PFSK-1 (cell line): ENCODE measurements at regions not wholly inside any gene's neighbourhood (a gene's known extent, or its start where the extent isn't known, plus 50 kb on each side); places are given as distances from the start of the nearest gene placed in this dataset.

Experiments
- POLR2AphosphoS5 ChIP-seq: IDR thresholded peaks from 2 replicates; pipeline ENCODE4 v1.6.1; 2012; ENCODE audit warnings: low read depth, mild to moderate bottlenecking, control low read depth, low read length, moderate library complexity
- SIN3A ChIP-seq: IDR thresholded peaks from 2 replicates; pipeline ENCODE4 v1.6.1; 2012; ENCODE audit warnings: mild to moderate bottlenecking, low read length, moderate library complexity, borderline replicate concordance; ENCODE audit not compliant: insufficient read depth
- TAF1 ChIP-seq: IDR thresholded peaks from 2 replicates; pipeline ENCODE4 v1.6.1; 2012; ENCODE audit warnings: low read length, control low read depth, borderline replicate concordance; ENCODE audit not compliant: insufficient read depth

GRCh38 chr10:65423043-65423442, 1502.8 kb upstream of the LRRTM3 start:
- TF ChIP-seq TAF1 = no peak
- TF ChIP-seq SIN3A = no peak
- no peak for TF ChIP-seq POLR2AphosphoS5
